T-helper 17 cell (primary cell): ENCODE measurements at regions not wholly inside any gene's neighbourhood (a gene's known extent, or its start where the extent isn't known, plus 50 kb on each side); places are given as distances from the start of the nearest gene placed in this dataset.
"Not testable (repeated sequence)": the region's sequence is repeated elsewhere in the genome, so short reads cannot be mapped to it uniquely, and the experiment has no call there.

Experiments used
- ATAC-seq: fragments of 150-1000 bp; cut with Tn5 transposase; 2 replicates; pipeline ENCODE4 v1.10.0; 2021; ENCODE audit warnings: mild to moderate bottlenecking, moderate library complexity
- DNase-seq, 3 donors: peaks; one replicate each; pipeline versions ENCODE4 v3.0.0 to v3.0.0-alpha.2; 2020 to 2021
- H3K9me3 ChIP-seq: one replicate; pipeline ENCODE4 v1.7.0; 2013; ENCODE audit warnings: low read length, mild to moderate bottlenecking; ENCODE audit not compliant: control insufficient read depth, poor library complexity, severe bottlenecking
- H3K27ac Mint-ChIP-seq: one replicate; pipeline ENCODE4 v1.8.0; 2022; ENCODE audit warnings: mild to moderate bottlenecking, moderate library complexity, mixed read lengths
- H3K27me3 Mint-ChIP-seq: one replicate; pipeline ENCODE4 v1.8.0; 2022; ENCODE audit warnings: mixed read lengths
- H3K36me3 Mint-ChIP-seq: one replicate; pipeline ENCODE4 v1.8.0; 2022; ENCODE audit warnings: low read depth, mixed read lengths
- H3K4me1 Mint-ChIP-seq: one replicate; pipeline ENCODE4 v1.8.0; 2022; ENCODE audit warnings: mild to moderate bottlenecking, mixed read lengths
- H3K4me3 Mint-ChIP-seq: one replicate; pipeline ENCODE4 v1.8.0; 2022; ENCODE audit warnings: mild to moderate bottlenecking, moderate library complexity, mixed read lengths

- ATAC-seq (no peak), DNase-seq (no peak)
- Mint-ChIP-seq H3K27me3 (no peaks in the 10 kb centered on the region), H3K36me3 (no peaks in the 10 kb centered on the region), H3K27ac (no peak overlapping the region), H3K4me1 (no peaks in the 10 kb centered on the region), H3K4me3 (no peak overlapping the region)
- H3K9me3 ChIP-seq, result no peaks in the 10 kb centered on the region
These were observed 585.2 kb downstream of the NTRK3 start for GRCh38 chr15:87671289-87671688.

DNA sequence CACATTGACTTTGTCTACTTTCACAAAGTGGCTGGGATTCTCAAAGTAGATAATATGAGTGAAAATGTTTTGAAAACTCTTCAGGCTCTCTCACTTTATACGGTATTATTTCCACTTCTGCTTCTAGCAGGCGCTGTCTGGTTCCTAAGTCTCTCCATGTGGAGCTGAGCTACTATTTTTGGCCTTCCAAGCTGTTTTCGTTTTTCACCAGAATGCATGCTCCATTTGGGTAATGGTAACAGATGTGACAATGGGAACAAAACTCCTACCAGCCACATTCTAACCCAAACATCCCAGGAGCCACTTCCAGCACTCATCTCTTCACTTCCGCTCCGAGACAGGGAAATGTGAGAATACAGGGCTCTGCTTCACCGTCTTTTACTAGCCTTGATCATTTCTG, 586.7 kb downstream of the NTRK3 start:
- no peaks in the 10 kb centered on the region for H3K9me3 ChIP-seq
- Mint-ChIP-seq H3K4me3 (no peak overlapping the region), H3K27ac (no peak overlapping the region), H3K4me1 (no peaks in the 10 kb centered on the region), H3K36me3 (no peaks in the 10 kb centered on the region), H3K27me3 (no peaks in the 10 kb centered on the region)
- DNase-seq, result no peak
- no peak for ATAC-seq

GRCh38 chr15:87668768-87669564, 587.6 kb downstream of the NTRK3 start:
- not testable (repeated sequence) for H3K4me1 Mint-ChIP-seq, H3K36me3 Mint-ChIP-seq, ATAC-seq, DNase-seq, H3K9me3 ChIP-seq, H3K27me3 Mint-ChIP-seq, H3K27ac Mint-ChIP-seq, H3K4me3 Mint-ChIP-seq

DNA sequence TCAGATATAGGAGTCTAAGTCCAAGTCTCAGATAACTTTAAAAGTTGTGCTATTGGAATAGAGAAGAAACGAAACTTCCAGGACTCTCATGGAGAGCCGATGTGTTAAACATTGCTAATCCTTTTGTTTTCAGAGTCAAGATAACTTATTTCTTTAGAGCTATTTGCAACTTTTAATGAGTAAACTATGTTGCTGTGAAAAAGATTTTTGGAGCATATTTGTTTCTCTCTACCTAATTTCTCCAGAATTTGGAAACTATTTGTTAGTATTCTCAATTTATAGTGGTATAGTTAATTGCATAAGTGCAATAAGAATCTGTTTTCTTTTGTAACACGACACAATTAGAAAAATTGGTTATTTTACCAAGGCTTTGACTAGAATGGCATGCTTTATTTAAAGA, 588.9 kb downstream of the NTRK3 start:
- no peak for DNase-seq
- ATAC-seq, result no peak
- no peaks in the 10 kb centered on the region for H3K4me1 Mint-ChIP-seq
- no peaks in the 10 kb centered on the region for H3K36me3 Mint-ChIP-seq
- no peaks in the 10 kb centered on the region for H3K27me3 Mint-ChIP-seq
- no peaks in the 10 kb centered on the region for H3K9me3 ChIP-seq
- H3K27ac Mint-ChIP-seq, result no peak overlapping the region
- H3K4me3 Mint-ChIP-seq, result no peak overlapping the region

GRCh38 chr15:87662575-87662974, 594.0 kb downstream of the NTRK3 start:
- DNase-seq, result no peak
- no peak overlapping the region for H3K27ac Mint-ChIP-seq
- ATAC-seq, result no peak
- no peaks in the 10 kb centered on the region for H3K27me3 Mint-ChIP-seq
- H3K9me3 ChIP-seq, result no peaks in the 10 kb centered on the region
- H3K4me1 Mint-ChIP-seq, result no peaks in the 10 kb centered on the region
- no peak overlapping the region for H3K4me3 Mint-ChIP-seq
- H3K36me3 Mint-ChIP-seq, result no peaks in the 10 kb centered on the region

GRCh38 chr15:87661454-87662355, 594.8 kb downstream of the NTRK3 start:
- ATAC-seq (no peak), DNase-seq (no peak)
- Mint-ChIP-seq H3K36me3 (no peaks in the 10 kb centered on the region), H3K27ac (no peak overlapping the region), H3K4me3 (no peak overlapping the region), H3K27me3 (no peaks in the 10 kb centered on the region), H3K4me1 (no peaks in the 10 kb centered on the region)
- H3K9me3 ChIP-seq, result no peaks in the 10 kb centered on the region

GRCh38 chr15:87660251-87661129, 596.0 kb downstream of the NTRK3 start:
- H3K4me3 Mint-ChIP-seq, result no peak overlapping the region

GRCh38 chr15:87656372-87656771, 600.2 kb downstream of the NTRK3 start:
- H3K4me3 Mint-ChIP-seq, result no peak overlapping the region
- no peak for DNase-seq

More at GRCh38 chr15:87660251-87661129, 596.0 kb downstream of the NTRK3 start:
- H3K27ac Mint-ChIP-seq, result no peak overlapping the region
- H3K4me1 Mint-ChIP-seq, result no peaks in the 10 kb centered on the region
- ATAC-seq (no peak), DNase-seq (no peak)
- H3K9me3 ChIP-seq, result no peaks in the 10 kb centered on the region
- no peaks in the 10 kb centered on the region for H3K27me3 Mint-ChIP-seq
- no peaks in the 10 kb centered on the region for H3K36me3 Mint-ChIP-seq

GRCh38 chr15:87653646-87654045, 602.9 kb downstream of the NTRK3 start:
- no peaks in the 10 kb centered on the region for H3K9me3 ChIP-seq
- H3K4me1 Mint-ChIP-seq, result no peaks in the 10 kb centered on the region
- ATAC-seq (no peak), DNase-seq (no peak)
- H3K36me3 Mint-ChIP-seq, result no peaks in the 10 kb centered on the region
- H3K27ac Mint-ChIP-seq, result no peak overlapping the region
- peaks cover 8% of the 10 kb centered on the region for H3K27me3 Mint-ChIP-seq
- no peak overlapping the region for H3K4me3 Mint-ChIP-seq

More at GRCh38 chr15:87656372-87656771, 600.2 kb downstream of the NTRK3 start:
- Mint-ChIP-seq H3K27ac (no peak overlapping the region), H3K4me1 (no peaks in the 10 kb centered on the region), H3K36me3 (no peaks in the 10 kb centered on the region), H3K27me3 (no peaks in the 10 kb centered on the region)
- no peak for ATAC-seq
- H3K9me3 ChIP-seq, result no peaks in the 10 kb centered on the region

DNA sequence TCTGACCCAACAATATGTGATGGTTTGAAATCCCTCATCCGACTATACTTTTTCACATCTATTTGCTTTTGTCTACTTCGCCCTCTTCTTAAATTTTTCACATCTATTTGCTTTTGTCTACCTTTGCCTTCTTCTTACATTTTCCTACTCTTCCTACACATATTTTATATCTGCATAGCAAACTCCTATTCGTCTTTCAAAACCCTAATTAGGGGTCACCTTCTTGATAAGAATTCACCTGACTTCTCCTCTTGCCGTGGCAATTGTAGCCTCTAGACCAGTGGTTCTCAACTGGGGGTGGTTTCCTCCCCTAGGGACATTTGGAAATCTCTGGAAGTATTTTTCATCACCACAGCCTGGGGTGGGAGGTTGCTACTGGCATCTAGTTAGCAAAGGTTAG, 607.4 kb downstream of the NTRK3 start:
- Mint-ChIP-seq H3K27ac (no peak overlapping the region), H3K4me3 (no peak overlapping the region), H3K4me1 (peaks cover 4% of the 10 kb centered on the region), H3K36me3 (no peaks in the 10 kb centered on the region), H3K27me3 (peaks cover 18% of the 10 kb centered on the region)
- no peaks in the 10 kb centered on the region for H3K9me3 ChIP-seq
- no peak for ATAC-seq
- DNase-seq, result no peak

GRCh38 chr15:87648278-87648677, 608.3 kb downstream of the NTRK3 start:
- peaks cover 18% of the 10 kb centered on the region for H3K27me3 Mint-ChIP-seq
- no peak overlapping the region for H3K4me3 Mint-ChIP-seq
- H3K9me3 ChIP-seq, result no peaks in the 10 kb centered on the region
- ATAC-seq (no peak), DNase-seq (no peak)
- H3K27ac Mint-ChIP-seq, result no peak overlapping the region
- peaks cover 4% of the 10 kb centered on the region for H3K4me1 Mint-ChIP-seq
- no peaks in the 10 kb centered on the region for H3K36me3 Mint-ChIP-seq

DNA sequence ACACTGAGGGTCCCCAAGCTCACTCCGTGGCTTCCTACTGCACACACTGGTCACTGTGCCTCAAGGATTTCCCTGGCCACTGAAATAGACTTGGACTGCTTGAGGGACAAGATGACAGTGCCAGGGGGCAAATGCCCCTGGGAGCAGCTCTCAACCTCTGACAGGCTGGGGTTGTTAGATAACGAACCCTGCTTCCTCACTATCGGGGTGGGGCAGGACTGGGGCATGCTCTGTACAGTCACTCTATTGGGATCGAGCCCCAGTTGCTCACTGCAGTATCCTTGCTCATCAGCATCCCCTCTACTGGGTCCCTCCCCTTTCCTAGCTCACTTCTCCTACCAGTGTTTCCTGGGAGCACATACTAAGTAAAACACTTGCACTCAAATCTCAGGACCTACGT, 610.8 kb downstream of the NTRK3 start:
- H3K27ac Mint-ChIP-seq, result no peak overlapping the region
- H3K4me1 Mint-ChIP-seq, result peaks cover 8% of the 10 kb centered on the region
- no peak for ATAC-seq
- peaks cover 20% of the 10 kb centered on the region for H3K27me3 Mint-ChIP-seq
- DNase-seq, result no peak
- H3K9me3 ChIP-seq, result no peaks in the 10 kb centered on the region
- H3K36me3 Mint-ChIP-seq, result no peaks in the 10 kb centered on the region
- H3K4me3 Mint-ChIP-seq, result no peak overlapping the region

DNA sequence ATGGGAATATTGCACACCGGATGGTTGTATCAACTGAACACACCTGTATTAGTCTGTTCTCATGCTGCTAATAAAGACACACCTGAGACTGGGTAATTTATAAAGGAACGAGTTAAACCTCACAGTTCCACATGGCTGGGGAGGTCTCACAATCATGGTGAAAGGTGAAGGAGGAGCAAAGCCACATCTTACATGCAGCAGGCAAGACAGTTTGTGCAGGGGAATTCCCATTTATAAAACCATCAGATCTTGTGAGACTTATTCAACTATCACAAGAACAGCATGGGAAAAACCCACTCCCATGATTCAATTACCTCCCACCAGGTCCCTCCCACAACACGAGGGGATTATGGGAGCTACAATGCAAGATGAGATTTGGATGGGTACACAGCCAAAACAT, 613.5 kb downstream of the NTRK3 start:
- H3K9me3 ChIP-seq, H3K4me1 Mint-ChIP-seq, H3K36me3 Mint-ChIP-seq, H3K27ac Mint-ChIP-seq, DNase-seq: not testable (repeated sequence)
- H3K27me3 Mint-ChIP-seq, result peaks cover 21% of the 10 kb centered on the region
- H3K4me3 Mint-ChIP-seq, result peak overlapping the region; percentile 13
- ATAC-seq, result peak; percentile 61
